Activated T-cell treated with anti-CD3 and anti-CD28 coated beads for 1 hour (primary cell): ENCODE measurements at regions not wholly inside any gene's neighbourhood (a gene's known extent, or its start where the extent isn't known, plus 50 kb on each side); places are given as distances from the start of the nearest gene placed in this dataset.

ENCODE experiments used
- DNase-seq: peaks from one replicate; pipeline ENCODE4 v3.0.0-alpha.2; 2020; ENCODE audit warnings: low read depth

DNA sequence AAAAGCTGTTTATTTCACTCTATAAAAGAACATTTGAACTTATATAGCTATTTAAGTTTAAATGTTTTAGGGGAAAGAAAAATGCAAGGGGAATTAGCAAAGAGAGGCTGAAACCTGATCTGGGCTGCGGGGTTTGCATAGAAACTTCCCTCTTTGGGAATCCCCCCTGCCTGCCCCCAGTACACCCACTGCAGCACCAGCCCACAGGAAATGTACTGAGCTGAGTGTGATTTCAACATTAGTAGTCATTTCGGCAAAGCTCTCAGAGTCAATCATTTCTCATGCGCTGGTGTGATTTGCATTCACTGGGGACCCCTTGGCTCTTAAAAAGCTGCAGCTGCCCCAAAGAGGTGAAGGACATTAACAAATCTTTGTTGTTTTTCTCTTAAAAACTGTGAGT is 859.4 kb downstream of the MAFB start:
- DNase-seq, result no peak

- no peak for DNase-seq
Measured at GRCh38 chr20:39829256-39829655, 859.8 kb downstream of the MAFB start.

GRCh38 chr20:39825950-39826349 is 863.1 kb downstream of the MAFB start:
- no peak for DNase-seq

DNA sequence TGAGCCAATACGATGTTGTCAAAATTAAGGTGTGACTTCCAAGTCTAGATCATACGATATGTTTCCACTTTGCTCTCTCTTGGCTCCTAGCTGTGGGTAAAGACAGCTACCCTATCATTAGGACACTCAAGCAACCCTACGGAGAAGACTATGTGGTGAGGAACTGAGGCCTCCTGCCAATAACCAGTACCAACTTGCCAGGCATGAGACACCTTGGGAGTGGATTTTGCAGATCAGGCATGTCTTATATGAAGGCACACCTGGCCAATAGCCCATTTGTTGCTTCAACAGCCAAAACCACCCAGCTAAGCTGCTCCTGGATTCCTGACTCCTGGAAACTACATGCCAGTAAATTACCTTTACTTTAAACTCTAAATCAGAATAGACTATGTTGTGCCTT is 863.4 kb downstream of the DHX35 start:
- DNase-seq, result no peak

- DNase-seq, result no peak
Measured at GRCh38 chr20:39823224-39823623, 861.1 kb downstream of the DHX35 start.

GRCh38 chr20:39822667-39823066 is 860.5 kb downstream of the DHX35 start:
- DNase-seq, result no peak

GRCh38 chr20:39813190-39813829 is 851.2 kb downstream of the DHX35 start:
- DNase-seq, result no peak

GRCh38 chr20:39812116-39812515 is 850.0 kb downstream of the DHX35 start:
- no peak for DNase-seq

DNA sequence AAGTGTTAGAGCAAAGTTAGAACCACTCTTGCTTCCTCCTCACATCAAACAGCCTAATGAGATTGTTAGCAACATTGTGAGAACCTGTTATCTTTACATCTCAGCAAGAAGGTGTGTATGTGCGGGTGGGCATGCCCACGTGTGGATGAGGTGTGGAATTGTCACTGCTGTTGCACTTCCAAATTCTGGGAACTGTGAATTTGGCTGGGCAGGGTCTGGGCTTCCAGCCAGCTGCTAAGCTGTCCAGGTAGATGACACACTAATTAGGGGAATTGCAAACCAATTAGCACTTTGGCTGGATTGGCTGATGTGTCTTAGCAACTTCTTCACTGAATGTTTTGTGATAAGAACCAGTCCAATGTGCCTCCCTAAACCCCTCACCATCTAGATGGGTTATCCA is 848.2 kb downstream of the DHX35 start:
- no peak for DNase-seq

DNA sequence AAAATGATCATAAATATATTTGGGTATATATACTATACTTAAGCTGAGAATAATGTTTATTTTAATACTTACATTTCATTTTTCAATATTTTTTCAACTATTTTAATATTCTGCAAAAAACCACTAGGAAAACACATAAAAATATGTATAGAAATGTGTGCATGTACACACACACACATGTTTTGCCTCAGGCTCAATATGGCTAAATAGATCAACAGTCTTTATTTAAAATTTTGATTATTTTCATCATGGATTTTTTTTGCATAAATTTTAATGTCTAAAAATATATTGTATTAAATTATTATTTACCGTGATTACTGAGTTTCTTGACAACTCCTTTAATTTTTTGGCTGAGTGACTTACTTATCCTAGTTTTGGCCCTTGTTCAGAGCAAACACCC is 846.5 kb downstream of the DHX35 start:
- no peak for DNase-seq

DNA sequence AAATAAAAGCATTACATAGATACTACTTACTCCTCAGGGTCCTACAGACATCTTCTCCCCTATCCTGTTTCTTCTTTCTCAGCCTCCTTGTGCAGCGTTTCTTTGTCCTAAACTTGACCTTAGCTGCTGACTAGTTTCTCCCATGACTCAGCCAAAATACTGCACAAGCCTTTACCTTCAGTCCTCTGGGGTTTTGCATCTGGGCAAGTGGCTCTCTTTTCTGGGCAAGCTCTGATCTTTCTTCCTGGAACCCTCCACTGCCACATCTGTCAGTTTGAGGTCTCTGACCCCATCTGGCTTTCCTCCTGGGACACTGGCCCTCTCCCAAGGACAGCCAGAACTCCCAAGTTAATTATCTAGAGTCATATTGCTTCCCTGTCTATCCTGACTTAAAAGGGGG is 838.4 kb downstream of the DHX35 start:
- DNase-seq, result no peak

DNA sequence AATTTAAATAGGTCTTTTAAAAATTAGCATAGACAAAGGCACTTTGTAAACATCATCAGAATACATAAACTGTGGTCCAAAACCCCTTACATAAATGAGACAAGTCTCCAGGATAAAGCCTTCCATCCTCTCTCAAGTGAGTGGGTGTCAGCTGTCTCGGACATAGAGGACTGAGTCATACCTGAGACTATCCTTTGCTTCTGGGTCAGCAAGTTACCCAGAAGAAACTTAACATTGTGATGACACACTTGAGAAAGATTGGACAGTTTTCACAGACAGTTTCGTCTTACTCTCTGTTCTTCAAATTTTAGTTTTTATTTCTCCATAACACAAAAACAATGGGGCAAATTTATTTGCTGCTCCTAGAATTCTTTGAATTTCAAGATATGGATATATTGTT is 838.0 kb downstream of the DHX35 start:
- no peak for DNase-seq

DNA sequence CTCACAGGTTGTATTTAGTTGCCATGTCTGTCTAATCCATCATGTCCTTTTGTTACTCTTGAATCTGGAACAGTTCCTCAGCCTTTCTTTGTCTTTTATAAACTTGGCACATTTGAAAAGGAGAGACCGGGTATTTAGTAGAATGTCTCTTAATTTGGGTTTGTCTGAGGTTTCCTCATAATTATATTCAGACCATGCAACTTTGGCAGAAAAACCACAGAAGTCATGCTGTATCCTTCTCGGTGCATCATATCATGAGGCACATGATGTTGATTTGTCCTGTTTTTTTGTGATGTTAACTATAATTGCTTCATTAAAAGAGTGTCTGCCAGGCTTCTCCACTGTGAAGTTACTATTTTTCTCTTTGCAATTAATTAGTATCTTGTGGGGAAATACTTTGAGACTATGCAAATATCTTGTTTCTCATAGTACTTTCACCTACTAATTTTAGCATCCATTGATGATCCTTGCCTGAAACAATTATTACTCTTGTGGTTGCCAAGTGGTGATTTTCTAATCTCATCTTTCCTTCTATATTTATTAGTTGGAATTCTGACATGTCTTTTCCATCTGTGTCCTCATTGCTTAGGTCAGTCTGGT is 837.3 kb downstream of the DHX35 start:
- no peak for DNase-seq

DNA sequence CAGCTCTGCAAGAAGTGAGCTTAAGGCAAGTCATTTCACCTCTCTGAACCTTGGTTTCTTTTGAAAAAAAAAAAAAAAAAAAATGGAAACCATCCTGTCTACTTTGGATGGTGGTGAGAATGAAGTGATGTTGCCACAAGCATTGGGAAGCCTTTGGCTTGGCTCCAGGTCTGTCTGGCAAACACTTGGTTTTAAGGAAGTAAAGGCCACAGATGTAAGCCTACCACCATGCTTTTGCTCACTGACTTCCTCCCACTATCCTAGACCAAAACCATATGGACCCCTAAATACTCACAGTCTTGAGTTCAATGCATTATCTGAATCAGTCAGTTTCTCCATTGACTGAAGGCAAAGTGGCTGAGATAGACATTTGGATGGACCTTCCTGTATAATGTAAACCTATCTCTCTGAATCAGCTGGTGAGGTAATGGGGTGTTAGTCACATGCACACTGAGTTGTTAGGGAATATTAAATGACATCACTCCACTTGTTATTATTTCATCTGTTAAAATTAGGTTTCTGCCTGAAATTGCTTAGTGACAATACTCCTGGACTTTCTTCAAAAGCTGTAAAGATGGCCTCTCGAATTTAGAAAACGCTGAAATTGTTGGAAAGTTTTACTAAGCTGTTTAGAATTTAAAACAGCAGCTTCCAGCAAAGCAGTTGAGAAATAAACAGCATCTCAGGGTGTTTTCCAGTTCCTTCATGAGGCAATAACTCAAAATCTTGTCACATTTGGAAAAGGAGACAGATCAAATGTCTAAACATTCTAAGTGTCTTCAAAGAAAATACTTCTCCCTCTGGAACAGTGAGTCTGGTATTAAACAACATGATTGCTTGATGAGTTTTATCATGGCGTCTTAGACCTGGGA is 833.5 kb downstream of the DHX35 start:
- no peak for DNase-seq

DNA sequence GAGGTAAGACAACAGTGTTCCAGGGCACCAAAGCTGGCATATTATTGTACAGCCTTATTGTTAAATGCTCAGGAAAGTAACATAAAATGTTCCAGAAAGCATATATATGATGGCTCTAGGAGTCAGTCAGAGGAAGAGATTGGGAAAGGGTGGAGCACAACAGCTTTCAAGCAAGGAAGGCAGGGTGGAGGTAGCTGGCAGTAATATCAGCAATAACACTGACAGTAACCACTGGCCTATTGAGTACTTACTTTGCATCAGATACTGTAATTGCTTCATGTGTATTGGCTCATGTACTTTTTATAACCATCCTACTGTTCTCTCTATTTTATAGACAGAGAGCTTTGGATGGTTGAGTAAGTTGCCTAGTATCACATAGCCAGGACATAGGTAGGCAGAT is 830.2 kb downstream of the DHX35 start:
- no peak for DNase-seq

GRCh38 chr20:39789411-39789810 is 827.3 kb downstream of the DHX35 start:
- no peak for DNase-seq

DNA sequence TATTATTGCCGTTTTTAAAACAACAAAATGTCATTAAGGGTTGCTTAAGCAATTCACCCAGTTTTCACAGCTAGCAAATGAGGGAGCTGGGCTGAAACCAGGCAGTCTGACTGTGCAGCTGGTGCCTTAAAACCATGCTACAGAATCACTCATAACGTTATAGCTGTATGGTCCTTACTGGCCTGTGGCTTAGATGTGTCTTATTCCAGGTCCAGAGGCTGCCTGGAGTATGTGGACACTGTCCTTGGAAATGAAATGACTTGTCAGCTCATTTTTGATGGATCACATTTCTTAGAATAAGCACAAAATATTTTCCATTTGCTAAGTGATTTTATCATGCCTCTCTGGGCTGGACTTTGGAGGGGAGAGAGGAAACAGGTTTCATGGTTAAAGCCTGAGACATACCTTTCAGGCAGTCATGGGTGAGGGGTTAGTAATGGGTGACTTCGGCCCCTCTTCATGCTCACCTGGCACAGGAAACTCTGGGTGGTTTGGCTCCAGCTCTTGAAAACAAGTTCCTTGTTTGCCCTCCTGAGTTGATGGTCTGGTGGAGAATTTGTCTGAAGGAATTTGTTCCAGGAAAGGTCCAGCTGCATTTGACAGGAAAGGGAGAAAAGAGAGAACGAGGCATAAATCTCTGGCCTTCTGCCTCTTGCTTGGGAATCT is 823.2 kb downstream of the DHX35 start:
- DNase-seq, result no peak

- DNase-seq, result no peak
Measured at GRCh38 chr20:39784693-39785092, 822.5 kb downstream of the DHX35 start.

DNA sequence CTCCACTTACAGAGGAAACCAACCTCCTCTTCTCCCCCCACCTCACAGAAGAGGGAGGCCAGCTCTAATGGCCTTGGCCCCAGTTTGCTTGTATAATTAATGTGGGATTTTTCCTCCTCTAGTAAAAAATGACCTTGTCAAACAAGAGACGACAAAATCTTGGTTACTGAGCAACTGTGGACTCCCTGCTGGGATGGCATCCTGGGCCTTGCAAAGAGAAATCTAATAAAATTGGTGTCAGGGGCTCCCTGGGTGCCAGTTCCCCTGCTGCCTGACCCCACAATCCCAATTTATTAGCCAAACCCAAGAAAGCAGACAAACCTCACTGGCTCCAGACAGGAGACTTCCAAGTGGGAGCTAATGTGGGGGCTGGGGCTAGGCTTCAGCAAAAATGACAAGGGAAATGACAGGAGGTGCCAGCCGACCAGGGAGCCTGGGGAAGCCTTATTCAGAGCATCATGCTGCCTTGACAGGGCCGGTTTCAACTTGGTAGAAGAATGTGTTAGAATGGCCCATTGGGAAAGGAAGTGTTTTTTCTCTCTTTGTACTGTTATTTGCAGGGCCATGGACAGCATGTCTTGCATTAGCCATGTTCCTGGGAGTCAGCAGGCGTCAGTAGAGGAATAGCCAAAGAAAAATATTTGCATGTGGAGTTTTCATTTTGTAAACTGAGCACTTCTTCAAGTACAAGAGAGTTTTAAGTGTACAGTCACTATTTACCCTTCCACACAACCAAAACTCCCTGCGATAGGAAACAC is 816.9 kb downstream of the DHX35 start:
- no peak for DNase-seq

GRCh38 chr20:39778431-39778830 is 816.3 kb downstream of the DHX35 start:
- DNase-seq, result no peak

GRCh38 chr20:39777610-39778009 is 815.5 kb downstream of the DHX35 start:
- no peak for DNase-seq

GRCh38 chr20:39775110-39775509 is 813.0 kb downstream of the DHX35 start:
- no peak for DNase-seq
